ENCODE measurements at regions not wholly inside any gene's neighbourhood (a gene's known extent, or its start where the extent isn't known, plus 50 kb on each side); places are given as distances from the start of the nearest gene placed in this dataset.

- no peak for TF ChIP-seq EZH2phosphoT487 (IDR thresholded peaks at IDR 0.05; ENCODE audit: borderline replicate concordance)
- TF ChIP-seq CTCF (conservative IDR thresholded peaks at IDR 0.05; ENCODE audit: low read length): no peak
- Histone ChIP-seq H3K4me3 (ENCODE audit: low read length, poor library complexity, severe bottlenecking) (no peak overlapping the region), H3K9me3 (ENCODE audit: insufficient read depth, low read depth, low read length) (no peaks in the 10 kb centered on the region; the same call in 1 of the 2 replicates), H3K9ac (ENCODE audit: low read depth, low read length, poor library complexity, severe bottlenecking) (no peak overlapping the region), H3K9me2 (replicated peaks; ENCODE audit: low read depth, low read length) (no peaks in the 10 kb centered on the region; the same call in 1 of the 2 replicates), H3K79me2 (ENCODE audit: insufficient read depth, low read length) (no peaks in the 10 kb centered on the region), H3K4me2 (ENCODE audit: low read depth, low read length, poor library complexity, severe bottlenecking) (no peak overlapping the region), H3K4me1 (ENCODE audit: insufficient read depth, low read length, poor library complexity, severe bottlenecking) (no peaks in the 10 kb centered on the region), H2AFZ (ENCODE audit: low read length) (no peak overlapping the region), H4K20me1 (ENCODE audit: insufficient read depth, low read length, poor library complexity, severe bottlenecking) (no peaks in the 10 kb centered on the region), H3K27me3 (ENCODE audit: insufficient read depth, low read length, poor library complexity, severe bottlenecking) (no peaks in the 10 kb centered on the region), H3K36me3 (ENCODE audit: insufficient read depth, low read length) (no peaks in the 10 kb centered on the region), H3F3A (ENCODE audit: low read depth) (no peaks in the 10 kb centered on the region)
Observed at GRCh38 chr4:167966143-167966542, 126.2 kb upstream of the ANXA10 start.

- Histone ChIP-seq H3F3A (ENCODE audit: low read depth) (no peaks in the 10 kb centered on the region), H3K9me3 (ENCODE audit: insufficient read depth, low read depth, low read length) (0 out of 2 replicates have a peak, but pooled peaks cover 4% of the 10 kb centered on the region), H4K20me1 (ENCODE audit: insufficient read depth, low read length, poor library complexity, severe bottlenecking) (no peaks in the 10 kb centered on the region), H3K4me2 (ENCODE audit: low read depth, low read length, poor library complexity, severe bottlenecking) (no peak overlapping the region), H3K27me3 (ENCODE audit: insufficient read depth, low read length, poor library complexity, severe bottlenecking) (no peaks in the 10 kb centered on the region), H2AFZ (ENCODE audit: low read length) (no peak overlapping the region), H3K9me2 (replicated peaks; ENCODE audit: low read depth, low read length) (no peaks in the 10 kb centered on the region), H3K9ac (ENCODE audit: low read depth, low read length, poor library complexity, severe bottlenecking) (no peak overlapping the region), H3K4me3 (ENCODE audit: low read length, poor library complexity, severe bottlenecking) (no peak overlapping the region), H3K4me1 (ENCODE audit: insufficient read depth, low read length, poor library complexity, severe bottlenecking) (no peaks in the 10 kb centered on the region), H3K36me3 (ENCODE audit: insufficient read depth, low read length) (no peaks in the 10 kb centered on the region), H3K79me2 (ENCODE audit: insufficient read depth, low read length) (no peaks in the 10 kb centered on the region)
- TF ChIP-seq CTCF (conservative IDR thresholded peaks at IDR 0.05; ENCODE audit: low read length): no peak
- TF ChIP-seq EZH2phosphoT487 (IDR thresholded peaks at IDR 0.05; ENCODE audit: borderline replicate concordance): no peak
Observed at GRCh38 chr4:167973513-167973912, 118.8 kb upstream of the ANXA10 start.

GRCh38 chr4:167985565-167985964 lies 106.8 kb upstream of the ANXA10 start:
- Histone ChIP-seq H3K9me3 (ENCODE audit: insufficient read depth, low read depth, low read length) (no peaks in the 10 kb centered on the region), H3K27me3 (ENCODE audit: insufficient read depth, low read length, poor library complexity, severe bottlenecking) (no peaks in the 10 kb centered on the region), H3K9me2 (replicated peaks; ENCODE audit: low read depth, low read length) (no peaks in the 10 kb centered on the region), H4K20me1 (ENCODE audit: insufficient read depth, low read length, poor library complexity, severe bottlenecking) (no peaks in the 10 kb centered on the region), H3K4me1 (ENCODE audit: insufficient read depth, low read length, poor library complexity, severe bottlenecking) (no peaks in the 10 kb centered on the region), H3K4me3 (ENCODE audit: low read length, poor library complexity, severe bottlenecking) (no peak overlapping the region), H3K4me2 (ENCODE audit: low read depth, low read length, poor library complexity, severe bottlenecking) (no peak overlapping the region), H2AFZ (ENCODE audit: low read length) (no peak overlapping the region), H3K79me2 (ENCODE audit: insufficient read depth, low read length) (no peaks in the 10 kb centered on the region), H3K9ac (ENCODE audit: low read depth, low read length, poor library complexity, severe bottlenecking) (no peak overlapping the region), H3K36me3 (ENCODE audit: insufficient read depth, low read length) (no peaks in the 10 kb centered on the region), H3F3A (ENCODE audit: low read depth) (no peaks in the 10 kb centered on the region)
- no peak for TF ChIP-seq EZH2phosphoT487 (IDR thresholded peaks at IDR 0.05; ENCODE audit: borderline replicate concordance)
- TF ChIP-seq CTCF (conservative IDR thresholded peaks at IDR 0.05; ENCODE audit: low read length): no peak
